Suprapubic skin (tissue), 3 donors: ENCODE measurements at regions not wholly inside any gene's neighbourhood (a gene's known extent, or its start where the extent isn't known, plus 50 kb on each side); places are given as distances from the start of the nearest gene placed in this dataset.

Experiments used
- CTCF ChIP-seq, 2 donors: fragments of 200-600 bp in 1 of 2; fragments of 450-650 bp in 1 of 2; sonication (generic) in 1 of 2; IDR thresholded peaks; one replicate each; pipeline ENCODE4 v1.5.1; 2016 to 2019; ENCODE audit warnings: antibody characterized with exemption in 2 of 2, mild to moderate bottlenecking in 1 of 2, moderate library complexity in 1 of 2
- POLR2A ChIP-seq, 2 donors: fragments of 450-650 bp; IDR thresholded peaks; one replicate each; pipeline ENCODE4 v1.6.1; 2017; ENCODE audit warnings: antibody characterized with exemption in 2 of 2, mild to moderate bottlenecking in 2 of 2, moderate library complexity in 2 of 2

- TF ChIP-seq POLR2A (IDR thresholded peaks at IDR 0.05) (no peak), CTCF (IDR thresholded peaks at IDR 0.05) (no peak)
Observed at GRCh38 chr1:10915594-10915993, 96.9 kb upstream of the TARDBP start.
